PFSK-1 (cell line): ENCODE measurements at regions not wholly inside any gene's neighbourhood (a gene's known extent, or its start where the extent isn't known, plus 50 kb on each side); places are given as distances from the start of the nearest gene placed in this dataset.

ENCODE experiments used
- POLR2AphosphoS5 ChIP-seq: IDR thresholded peaks from 2 replicates; pipeline ENCODE4 v1.6.1; 2012; ENCODE audit warnings: low read depth, mild to moderate bottlenecking, control low read depth, low read length, moderate library complexity
- TAF1 ChIP-seq: IDR thresholded peaks from 2 replicates; pipeline ENCODE4 v1.6.1; 2012; ENCODE audit warnings: low read length, control low read depth, borderline replicate concordance; ENCODE audit not compliant: insufficient read depth
- TF ChIP-seq, protein P1 (sequence below), 2 experiments: IDR thresholded peaks; 2 replicates each; pipeline versions ENCODE4 v1.6.1 to v1.8.0; 2011 to 2012; ENCODE audit warnings: low read depth in 2 of 2, low read length in 2 of 2, control low read depth in 1 of 2, inconsistent platforms in 1 of 2, mild to moderate bottlenecking in 1 of 2, moderate library complexity in 1 of 2; ENCODE audit not compliant: insufficient read depth in 1 of 2

- TF ChIP-seq TAF1 (no peak), POLR2AphosphoS5 (no peak)
- TF ChIP-seq, protein P1, sequence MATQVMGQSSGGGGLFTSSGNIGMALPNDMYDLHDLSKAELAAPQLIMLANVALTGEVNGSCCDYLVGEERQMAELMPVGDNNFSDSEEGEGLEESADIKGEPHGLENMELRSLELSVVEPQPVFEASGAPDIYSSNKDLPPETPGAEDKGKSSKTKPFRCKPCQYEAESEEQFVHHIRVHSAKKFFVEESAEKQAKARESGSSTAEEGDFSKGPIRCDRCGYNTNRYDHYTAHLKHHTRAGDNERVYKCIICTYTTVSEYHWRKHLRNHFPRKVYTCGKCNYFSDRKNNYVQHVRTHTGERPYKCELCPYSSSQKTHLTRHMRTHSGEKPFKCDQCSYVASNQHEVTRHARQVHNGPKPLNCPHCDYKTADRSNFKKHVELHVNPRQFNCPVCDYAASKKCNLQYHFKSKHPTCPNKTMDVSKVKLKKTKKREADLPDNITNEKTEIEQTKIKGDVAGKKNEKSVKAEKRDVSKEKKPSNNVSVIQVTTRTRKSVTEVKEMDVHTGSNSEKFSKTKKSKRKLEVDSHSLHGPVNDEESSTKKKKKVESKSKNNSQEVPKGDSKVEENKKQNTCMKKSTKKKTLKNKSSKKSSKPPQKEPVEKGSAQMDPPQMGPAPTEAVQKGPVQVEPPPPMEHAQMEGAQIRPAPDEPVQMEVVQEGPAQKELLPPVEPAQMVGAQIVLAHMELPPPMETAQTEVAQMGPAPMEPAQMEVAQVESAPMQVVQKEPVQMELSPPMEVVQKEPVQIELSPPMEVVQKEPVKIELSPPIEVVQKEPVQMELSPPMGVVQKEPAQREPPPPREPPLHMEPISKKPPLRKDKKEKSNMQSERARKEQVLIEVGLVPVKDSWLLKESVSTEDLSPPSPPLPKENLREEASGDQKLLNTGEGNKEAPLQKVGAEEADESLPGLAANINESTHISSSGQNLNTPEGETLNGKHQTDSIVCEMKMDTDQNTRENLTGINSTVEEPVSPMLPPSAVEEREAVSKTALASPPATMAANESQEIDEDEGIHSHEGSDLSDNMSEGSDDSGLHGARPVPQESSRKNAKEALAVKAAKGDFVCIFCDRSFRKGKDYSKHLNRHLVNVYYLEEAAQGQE (IDR thresholded peaks at IDR 0.05; ENCODE audit: insufficient read depth in 1 of 2, low read depth in 2 of 2, low read length in 2 of 2) = no peak
Observed at GRCh38 chr5:27406020-27406419, 367.6 kb upstream of the CDH9 start.
